GM10248 (cell line): ENCODE measurements at regions not wholly inside any gene's neighbourhood (a gene's known extent, or its start where the extent isn't known, plus 50 kb on each side); places are given as distances from the start of the nearest gene placed in this dataset.

ENCODE experiments used
- CTCF ChIA-PET: fragments of 300-600 bp; sonication (Branson Sonifier 250); formaldehyde crosslinking; extraction: SDS; loops from one replicate; lab custom pipeline; 2021; ENCODE audit warnings: antibody characterized with exemption; lab: Yijun Ruan, JAX
- POLR2A ChIA-PET: fragments of 350-650 bp; sonication (Branson Sonifier 250); formaldehyde crosslinking; extraction: SDS; loops from one replicate; lab custom pipeline; 2020; ENCODE audit warnings: antibody characterized with exemption; lab: Yijun Ruan, JAX
- DNase-seq: peaks from one replicate; pipeline ENCODE4 v3.0.0; 2012; ENCODE audit errors: extremely low spot score
- TF ChIP-seq, protein P1 (sequence below): IDR thresholded peaks from 2 replicates; pipeline ENCODE4 v1.5.1; 2012; ENCODE audit warnings: mild to moderate bottlenecking, low read depth; ENCODE audit errors: extremely low read depth, missing control alignments, control extremely low read depth

DNA sequence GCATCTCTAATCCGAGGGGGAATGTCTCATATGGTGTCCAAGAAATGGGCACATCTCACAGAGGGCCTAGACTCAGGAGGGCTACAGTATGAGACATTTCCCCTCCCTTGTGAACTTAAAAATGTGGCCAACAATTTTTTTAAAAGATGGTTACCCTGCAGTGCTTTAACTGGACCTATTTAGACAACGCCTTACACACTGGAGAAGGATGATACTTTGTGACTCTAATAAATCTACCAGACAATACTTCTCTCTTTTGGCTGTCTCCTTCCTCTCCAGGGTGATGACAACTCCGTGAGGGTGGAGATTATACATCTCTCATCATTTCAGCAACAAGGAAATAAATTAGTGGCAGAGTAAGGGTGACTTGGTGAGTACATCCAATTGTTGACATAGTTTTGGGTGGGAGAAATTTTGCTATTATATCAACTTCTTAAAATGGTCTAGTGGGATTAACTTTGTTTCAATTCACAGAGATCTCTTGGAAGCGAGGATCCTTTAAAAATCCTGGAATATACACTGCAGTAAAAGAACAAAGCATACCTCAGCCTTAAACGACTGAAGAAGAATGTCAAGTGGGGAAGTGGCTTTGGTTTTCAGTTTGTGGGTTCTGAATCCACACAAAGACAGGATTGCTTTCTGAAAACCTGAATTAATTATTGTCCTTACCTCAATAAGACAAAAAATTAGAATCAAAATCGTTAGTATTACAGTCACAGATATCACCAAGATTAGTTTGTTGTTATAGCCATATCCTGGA is 89.8 kb downstream of the KPNA2 start:
- CTCF ChIA-PET: no interaction called here
- TF ChIP-seq, protein P1, sequence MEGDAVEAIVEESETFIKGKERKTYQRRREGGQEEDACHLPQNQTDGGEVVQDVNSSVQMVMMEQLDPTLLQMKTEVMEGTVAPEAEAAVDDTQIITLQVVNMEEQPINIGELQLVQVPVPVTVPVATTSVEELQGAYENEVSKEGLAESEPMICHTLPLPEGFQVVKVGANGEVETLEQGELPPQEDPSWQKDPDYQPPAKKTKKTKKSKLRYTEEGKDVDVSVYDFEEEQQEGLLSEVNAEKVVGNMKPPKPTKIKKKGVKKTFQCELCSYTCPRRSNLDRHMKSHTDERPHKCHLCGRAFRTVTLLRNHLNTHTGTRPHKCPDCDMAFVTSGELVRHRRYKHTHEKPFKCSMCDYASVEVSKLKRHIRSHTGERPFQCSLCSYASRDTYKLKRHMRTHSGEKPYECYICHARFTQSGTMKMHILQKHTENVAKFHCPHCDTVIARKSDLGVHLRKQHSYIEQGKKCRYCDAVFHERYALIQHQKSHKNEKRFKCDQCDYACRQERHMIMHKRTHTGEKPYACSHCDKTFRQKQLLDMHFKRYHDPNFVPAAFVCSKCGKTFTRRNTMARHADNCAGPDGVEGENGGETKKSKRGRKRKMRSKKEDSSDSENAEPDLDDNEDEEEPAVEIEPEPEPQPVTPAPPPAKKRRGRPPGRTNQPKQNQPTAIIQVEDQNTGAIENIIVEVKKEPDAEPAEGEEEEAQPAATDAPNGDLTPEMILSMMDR: no peak
- POLR2A ChIA-PET: no interaction called here
- DNase-seq: no peak

DNA sequence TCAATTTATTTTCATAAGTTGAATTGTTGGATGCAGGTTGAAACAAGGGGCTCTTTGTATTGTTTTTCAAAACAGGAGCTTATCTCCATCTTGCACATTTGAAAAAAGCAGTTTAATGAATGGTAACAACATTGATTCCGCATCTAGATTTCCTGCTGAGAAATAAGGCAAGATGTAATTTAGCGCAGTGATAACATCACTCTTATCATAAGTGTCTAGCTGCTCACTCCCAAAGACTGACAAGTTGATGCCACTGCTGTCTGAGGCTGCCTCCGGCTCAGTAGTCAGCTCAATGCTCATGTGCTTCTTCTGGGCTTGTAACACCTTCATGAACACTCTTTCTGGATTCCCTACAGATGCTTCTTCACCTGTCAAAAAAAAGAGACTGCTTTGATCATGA is 92.4 kb downstream of the KPNA2 start:
- CTCF ChIA-PET: interaction anchor here (0.9 to 1.5 kb wide), 2 partner anchors 8 to 9 kb away, joined by 3 read pairs; no protein-coding TSS in a partner anchor
- no peak for DNase-seq
- TF ChIP-seq, protein P1: no peak

DNA sequence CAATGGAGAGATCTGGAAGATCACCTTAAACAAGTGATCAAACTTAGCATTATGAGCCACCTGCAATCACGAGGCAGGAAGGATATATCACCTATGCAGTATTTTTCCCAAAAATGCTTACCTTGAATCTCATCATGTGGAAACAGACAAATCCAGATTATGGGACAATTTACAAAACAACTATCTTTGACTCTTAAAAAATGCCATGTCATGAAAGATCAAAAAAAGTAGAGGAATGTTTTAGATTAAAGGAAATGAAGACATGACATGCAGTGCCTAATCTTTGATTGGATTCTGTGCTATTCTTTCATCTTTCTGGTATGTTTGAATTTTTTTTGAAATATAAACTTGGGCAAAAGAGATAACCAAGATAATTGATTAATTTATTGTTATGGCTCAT is 95.9 kb downstream of the KPNA2 start:
- CTCF ChIA-PET: no interaction called here
- TF ChIP-seq, protein P1: no peak
- DNase-seq: no peak
- POLR2A ChIA-PET: no interaction called here

More for the DNA sequence above, 92.4 kb downstream of the KPNA2 start:
- POLR2A ChIA-PET: no interaction called here

DNA sequence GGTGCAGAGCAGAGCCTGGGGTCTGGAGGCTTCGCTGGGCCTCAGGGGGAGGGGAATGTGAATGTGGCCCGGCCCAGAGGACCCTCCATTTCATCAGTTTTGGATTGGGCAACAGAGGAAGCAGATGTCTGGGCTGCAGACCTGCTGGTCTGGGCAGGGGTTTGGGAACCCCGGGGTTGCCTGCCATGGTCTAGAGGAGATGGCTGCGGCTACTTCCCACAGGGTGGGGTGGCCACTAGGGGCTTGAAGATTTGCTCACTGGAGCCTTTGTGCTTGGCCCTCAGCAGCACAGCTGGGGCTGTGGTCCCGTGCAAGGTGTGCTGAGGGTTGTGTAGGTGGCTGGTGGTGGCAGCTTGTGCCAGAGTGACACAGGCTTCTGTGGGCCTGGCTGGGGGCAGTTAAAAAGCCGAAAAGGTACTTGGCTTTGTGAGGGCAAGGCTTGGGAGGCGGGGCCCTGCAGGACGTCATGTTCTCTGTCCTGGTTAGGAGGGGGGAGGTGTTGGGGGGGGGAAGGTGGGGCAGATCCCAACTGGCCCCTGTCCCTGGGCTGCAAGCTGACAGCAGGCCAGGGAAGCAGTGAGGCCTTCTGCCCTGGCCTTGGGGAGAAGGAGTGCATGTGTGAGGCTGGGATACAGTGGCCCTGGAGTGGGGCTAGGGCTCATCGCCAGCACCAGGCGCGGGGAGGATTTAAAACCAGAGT is 98.0 kb downstream of the KPNA2 start:
- TF ChIP-seq, protein P1: no peak
- ChIA-PET POLR2A (no interaction called here), CTCF (no interaction called here)
- DNase-seq: no peak

DNA sequence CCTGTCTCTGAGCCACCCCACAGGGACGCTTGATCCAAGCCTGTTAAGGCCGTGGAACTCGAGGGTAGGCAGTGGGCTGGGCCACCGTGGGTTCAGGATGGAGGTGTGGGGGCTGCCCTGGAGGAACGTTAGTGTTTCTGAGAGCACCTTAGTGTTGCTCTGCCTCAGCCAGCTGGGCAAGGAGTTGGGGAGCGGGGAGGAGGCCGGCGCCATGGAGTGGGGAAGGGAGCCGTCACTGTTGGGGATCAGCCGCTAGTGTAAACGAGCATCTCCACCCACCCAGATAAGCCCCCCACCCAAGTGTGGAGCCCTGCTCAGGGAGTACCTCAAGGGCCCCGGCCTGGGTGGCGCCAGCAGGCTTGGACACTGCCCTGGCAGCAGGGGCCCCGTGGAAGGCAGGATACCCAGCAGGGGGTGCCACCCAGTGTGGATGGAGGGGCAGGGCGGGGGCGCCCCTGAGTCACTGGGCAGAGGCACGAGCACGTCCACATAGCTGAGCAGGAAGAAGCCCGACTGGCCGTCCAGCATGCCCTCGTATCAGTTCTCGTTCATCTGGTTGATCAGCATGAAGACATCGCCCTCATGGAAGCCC is 98.6 kb downstream of the KPNA2 start:
- ChIA-PET CTCF (no interaction called here), POLR2A (no interaction called here)
- DNase-seq: no peak
- TF ChIP-seq, protein P1: no peak

DNA sequence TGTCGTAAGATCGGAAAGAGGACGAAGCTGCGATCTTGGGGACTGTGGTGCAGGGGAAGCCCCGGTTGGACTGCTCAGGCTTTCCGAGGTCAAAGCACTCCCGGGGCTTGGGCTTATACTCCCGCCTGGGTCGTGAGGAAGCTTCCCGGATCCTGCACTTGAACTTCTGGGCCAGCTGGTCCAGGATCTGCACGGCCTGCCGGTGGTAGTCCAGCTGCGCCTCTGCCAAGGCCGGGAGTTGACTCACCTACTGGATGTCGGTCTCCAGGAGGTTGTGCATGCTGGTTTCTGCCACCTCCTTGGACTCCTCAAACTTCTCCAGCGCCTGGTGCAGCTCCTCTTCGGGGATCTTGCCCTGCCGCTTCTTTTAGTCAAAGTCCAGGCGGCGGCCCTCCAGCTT is 99.2 kb downstream of the KPNA2 start:
- DNase-seq: no peak
- POLR2A ChIA-PET: no interaction called here
- CTCF ChIA-PET: interaction anchor here (1.2 kb wide), 1 partner anchor 14 kb away, joined by 3 read pairs; no protein-coding TSS in a partner anchor
- TF ChIP-seq, protein P1: no peak
